Right lung (tissue), 2 donors: ENCODE measurements at regions not wholly inside any gene's neighbourhood (a gene's known extent, or its start where the extent isn't known, plus 50 kb on each side); places are given as distances from the start of the nearest gene placed in this dataset.
"Not testable (repeated sequence)": the region's sequence is repeated elsewhere in the genome, so short reads cannot be mapped to it uniquely, and the experiment has no call there.

ENCODE experiments used
- DNase-seq, 2 donors: peaks; one replicate each; pipeline ENCODE4 v3.0.0-alpha.2; 2013

DNA sequence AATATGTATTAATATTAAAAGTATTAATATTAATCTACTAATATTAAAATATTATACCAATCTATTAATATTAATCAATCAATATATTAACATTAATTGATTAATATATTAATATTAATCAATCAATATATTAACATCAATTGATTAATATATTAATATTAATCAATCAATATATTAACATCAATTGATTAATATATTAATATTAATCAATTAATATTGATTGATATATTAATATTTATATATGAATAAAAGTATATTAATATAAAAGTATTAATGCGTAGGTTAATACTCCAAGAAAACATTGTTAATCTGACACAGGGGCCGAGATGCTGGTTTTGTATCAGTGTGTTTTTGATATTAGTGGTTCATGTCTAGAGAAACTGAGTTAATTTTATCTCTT, 1430.1 kb upstream of the SEL1L start:
- DNase-seq = no peak

DNA sequence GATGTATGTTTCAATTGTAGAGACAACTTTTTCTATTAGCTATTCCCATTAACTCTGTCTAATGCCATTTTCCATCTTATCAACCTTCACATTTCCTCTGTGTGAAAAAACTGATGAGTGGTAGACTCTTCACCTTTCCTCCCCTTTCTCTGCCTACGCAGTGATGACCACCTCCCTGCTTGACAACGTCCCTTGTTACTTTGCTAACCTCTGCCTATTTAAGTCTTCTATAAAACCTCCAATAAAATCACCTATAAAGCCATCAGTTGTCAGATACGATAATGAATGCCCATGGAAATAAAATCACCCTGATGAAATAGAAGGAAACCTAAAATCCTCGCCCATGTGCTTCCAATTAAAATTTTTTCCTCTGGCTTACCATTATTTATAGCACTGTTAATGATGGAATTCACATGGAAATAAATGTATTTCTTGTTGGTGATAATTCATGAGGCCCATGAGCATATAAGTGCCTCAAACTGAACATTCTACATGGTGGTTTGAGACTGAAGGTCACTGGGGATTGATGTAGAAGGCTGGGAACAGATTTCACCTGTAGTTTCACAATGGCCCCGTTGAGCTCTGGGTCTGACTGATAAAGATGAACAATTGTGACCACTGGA, 1454.0 kb upstream of the SEL1L start:
- DNase-seq = no peak

DNA sequence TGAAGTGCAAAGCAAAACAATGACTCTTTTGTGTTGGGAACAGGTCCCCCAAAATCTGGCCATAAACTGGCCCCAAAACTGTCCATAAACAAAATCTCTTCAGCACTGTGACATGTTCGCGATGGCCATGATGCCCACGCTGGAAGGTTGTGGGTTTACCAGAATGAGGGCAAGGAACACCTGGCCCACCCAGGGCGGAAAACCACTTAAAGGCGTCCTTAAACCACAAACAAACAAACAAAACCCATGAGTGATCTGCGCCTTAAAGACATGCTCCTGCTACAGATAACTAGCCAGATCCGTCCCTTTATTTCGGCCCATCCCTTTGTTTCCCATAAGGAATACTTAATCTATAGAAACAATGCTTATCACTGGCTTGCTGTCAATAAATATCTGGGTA, 1460.9 kb upstream of the SEL1L start:
- DNase-seq = not testable (repeated sequence)

DNA sequence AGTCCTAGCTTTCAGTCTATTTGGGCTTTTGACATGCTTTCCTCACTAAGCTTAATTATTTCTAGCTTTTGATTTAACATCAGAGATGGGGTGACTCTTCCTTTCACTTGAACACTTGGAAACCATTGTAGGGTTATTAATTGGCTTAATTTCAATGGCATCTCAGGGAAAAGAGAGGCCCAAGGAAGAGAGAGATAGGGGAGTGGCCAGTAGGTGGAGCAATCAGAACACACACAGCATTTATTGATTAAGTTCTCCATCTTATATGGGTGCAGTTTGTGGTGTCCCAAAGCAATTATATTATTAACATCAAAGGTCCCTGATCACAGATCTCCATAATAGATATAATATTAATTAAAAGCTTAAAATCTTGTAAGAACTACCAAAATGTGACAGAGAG, 1466.1 kb upstream of the SEL1L start:
- DNase-seq = no peak

DNA sequence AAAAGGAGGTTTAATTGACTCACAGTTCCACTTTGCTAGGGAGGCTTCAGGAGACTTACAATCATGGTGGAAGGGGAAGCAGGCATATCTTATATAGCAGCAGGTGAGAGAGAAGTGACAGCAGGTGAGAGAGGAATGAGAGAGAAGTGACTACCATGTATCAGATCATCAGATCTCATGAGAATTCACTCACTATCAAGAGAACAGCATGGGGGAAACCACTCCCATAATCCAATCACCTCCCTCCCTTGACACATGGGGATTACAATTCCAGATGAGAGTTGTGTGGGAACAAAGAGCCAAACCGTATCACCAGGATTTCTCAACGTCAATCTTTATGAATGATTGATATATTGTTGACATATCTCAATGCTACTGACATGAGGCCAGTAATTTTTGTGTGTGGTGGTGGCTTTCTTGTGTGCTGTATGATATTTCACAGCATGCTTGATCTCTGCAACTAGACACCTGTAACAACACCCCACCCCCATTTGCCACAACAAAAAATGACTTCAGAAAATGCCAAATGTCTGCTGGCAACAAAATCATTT, 1470.9 kb upstream of the SEL1L start:
- DNase-seq = no peak

DNA sequence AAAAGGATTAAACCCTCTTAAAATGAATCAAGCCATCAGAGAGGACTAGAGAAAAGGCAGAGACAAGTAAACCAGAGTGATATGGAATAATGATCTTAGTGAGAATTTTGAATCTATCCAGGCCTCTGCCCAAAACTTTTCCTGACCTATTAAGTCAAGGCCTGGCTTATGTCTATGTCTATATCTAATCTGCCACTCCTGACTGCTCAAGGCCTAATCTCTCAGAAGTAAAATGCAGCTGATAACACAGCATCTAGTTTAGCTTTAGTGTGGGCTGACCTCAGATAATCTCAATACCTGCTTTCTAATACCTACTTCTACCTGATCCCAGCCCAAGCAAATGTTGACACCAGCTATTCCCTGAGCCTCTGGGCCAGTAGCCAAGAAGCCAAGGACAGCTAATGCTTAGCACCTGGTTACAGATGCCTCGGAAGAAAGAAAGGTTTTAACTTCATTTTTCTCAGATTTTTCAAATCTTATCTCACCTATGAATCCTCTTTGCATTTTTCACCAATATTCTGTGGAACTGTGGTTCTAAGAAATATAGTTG, 1472.5 kb upstream of the SEL1L start:
- no peak for DNase-seq

DNA sequence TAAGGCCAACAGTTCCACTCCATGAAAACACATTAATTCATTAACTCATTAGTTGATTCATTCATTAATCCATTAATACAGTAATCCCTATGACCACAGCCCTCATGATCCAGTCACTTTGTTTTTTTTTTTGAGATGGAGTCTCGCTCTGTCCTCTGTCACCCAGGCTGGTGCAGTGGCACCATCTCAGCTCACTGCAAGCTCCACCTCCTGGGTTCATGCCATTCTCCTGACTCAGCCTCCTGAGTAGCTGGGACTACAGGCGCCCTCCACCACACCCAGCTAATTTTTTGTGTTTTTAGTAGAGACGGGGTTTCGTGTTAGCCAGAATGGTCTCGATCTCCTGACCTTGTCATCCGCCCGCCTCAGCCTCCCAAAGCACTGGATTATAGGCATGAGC, 1473.4 kb upstream of the SEL1L start:
- DNase-seq = not testable (repeated sequence)

DNA sequence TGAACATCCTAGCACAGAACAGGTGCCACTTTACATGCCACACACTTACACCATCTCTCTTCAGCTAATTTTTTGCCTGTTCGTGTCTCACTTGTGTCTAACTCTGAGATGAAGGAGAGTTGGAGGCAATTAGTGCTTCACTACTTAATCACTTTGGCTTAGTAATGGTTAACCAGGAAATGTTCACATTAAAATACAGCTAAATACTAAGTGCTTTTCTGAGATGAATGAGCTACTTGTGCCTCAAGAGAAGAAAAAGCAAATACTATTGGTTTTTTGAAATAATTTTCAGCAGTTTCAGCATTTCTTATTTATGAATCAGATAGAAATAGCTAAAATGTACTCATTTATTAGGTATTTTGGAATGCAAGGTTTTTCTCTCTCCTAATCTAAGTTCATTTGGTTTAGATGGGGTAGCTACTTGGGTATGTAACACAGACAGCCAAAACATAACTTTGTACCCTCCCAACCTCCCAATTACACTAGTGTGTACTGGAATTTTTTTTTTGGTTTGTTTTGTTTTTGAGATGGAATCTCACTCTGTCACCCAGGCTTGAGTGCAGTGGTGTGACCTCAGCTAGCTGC, 1474.1 kb upstream of the SEL1L start:
- DNase-seq = peak in 1 of 2 donors; percentile 5

DNA sequence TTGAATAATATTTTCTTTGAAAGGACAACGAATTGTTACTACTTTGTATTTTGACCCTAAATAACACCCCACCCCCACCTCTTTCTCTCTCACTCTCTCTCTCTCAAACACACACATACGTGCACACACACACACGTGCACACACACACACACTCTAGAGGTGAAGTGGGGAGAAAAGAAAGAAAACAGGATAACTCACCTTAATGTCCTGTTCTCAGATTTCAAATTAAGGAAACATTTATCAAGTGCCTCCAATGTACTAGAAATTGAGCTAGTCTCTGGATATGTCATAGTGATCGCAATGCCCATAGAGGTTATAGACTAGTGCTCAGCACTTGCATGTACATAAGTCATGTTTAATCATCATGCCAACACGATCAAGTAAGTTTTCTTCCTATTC, 1483.6 kb upstream of the SEL1L start:
- DNase-seq = no peak

DNA sequence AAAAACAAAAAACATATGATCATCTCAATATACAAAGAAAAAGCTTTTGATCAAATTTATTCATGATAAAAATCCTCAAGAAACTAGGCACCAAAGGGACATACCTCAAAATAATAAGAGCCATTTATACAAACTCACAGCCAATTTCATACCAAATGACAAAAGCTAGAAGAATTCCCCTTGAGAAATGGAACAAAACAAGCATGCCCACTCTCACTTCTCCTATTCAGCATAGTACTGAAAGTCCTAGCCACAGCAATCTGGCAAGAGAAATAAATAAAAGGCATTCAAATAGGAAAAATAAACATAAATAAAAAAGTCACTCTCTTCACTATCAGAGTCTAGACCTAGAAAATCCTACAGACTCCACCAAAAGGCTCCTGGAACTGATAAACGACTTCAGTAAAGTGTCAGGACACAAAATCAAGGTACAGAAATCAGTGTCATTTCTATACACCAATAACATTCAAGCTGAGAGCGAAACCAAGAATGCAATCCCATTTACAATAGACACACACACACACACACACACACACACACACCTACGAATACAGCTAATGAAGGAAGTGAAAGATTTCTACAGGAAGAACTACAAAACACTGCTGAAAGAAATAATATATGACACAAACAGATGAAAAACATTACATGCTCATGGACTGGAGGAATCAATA, 1486.2 kb upstream of the SEL1L start:
- no peak for DNase-seq

DNA sequence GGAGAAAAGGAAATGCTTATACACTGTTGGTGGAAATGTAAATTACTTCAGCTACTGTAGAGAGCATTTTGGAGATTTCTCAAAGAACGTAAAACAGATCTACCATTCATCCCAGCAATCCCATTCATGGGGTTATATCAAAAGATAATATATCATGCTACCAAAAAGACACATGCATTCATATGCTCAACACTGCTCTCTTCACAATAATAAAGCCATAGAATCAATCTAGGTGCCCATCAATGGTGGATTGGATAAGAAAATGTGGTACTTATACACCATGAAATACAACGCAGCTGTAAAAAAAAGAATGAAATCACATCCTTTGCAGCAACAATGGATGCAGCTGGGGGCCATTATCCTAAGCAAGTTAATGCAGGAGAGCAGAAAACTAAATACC, 1487.7 kb upstream of the SEL1L start:
- DNase-seq = no peak

DNA sequence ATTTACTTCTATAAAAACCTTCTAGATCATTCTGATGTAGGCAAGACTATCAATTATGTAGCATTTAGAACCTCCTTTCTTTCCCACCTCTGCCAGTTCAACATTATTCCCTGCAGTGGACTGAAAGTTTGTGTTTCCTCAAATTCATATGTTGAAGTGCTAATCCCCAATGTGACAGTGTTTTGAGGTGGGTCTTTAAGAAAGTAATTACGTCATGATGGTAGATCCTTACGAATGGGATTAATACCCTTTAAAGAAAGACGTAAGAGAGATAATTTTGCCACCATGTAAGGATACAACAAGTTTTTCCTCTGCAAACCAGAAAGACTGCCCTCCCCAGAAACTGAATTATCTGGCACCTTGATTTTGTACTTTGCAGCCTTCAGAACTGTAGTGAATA, 1489.7 kb upstream of the SEL1L start:
- DNase-seq = no peak

DNA sequence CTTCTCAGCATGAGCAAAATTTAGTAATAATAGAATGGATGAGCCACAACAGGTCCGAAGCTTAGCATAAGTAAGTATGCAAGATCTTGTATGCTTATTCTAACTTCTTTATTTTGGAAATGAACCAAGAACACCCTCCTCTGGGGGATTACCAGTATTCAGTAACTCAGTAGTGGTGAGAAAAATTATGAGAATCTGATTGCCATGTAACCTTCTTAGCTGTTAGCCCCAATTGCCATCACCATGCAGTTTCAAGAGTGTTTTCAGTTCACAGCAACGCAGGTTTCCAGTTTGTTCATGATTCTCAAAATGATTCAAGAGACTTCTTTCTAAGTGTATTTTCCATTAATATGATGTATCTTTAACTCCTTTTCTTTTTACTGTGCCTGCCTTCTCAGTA, 1507.6 kb upstream of the SEL1L start:
- no peak for DNase-seq

DNA sequence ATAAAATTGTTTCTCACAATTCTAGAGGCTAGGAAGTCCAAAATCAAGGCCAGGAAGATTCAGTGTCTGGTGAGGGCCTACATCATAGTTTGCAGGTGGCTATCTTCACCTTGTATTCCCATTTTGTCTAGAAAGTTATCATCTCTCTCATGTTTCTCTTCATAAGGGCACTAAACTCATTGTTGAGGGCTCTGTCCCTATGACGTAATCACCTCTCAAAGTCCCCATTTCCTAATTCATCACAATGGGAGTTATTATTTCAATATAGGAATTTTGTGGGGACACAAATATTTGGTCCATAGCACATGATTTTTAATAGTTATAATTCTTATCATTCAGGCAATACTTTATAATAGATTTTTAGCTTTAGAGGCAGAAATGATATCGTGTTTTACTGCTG, 1509.2 kb upstream of the SEL1L start:
- DNase-seq = no peak

DNA sequence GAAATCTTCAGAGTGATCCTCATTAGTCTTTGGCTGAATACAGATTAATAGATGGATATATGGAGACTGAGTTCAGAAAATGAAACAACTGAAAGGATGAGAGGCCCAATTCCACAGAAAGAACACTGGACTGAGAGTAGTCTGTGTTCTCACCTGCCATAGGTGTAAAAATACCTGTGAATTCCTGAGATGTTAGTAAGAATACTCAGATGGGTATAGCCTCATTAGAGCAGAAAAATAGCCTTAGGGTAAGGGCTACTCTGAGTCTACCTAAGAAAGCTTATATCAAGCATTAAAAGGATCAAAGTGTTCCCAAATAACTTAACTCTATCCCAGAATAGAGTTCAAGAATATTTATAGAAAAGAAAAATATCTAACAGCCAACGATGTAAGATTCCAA, 1510.3 kb upstream of the SEL1L start:
- DNase-seq = no peak

DNA sequence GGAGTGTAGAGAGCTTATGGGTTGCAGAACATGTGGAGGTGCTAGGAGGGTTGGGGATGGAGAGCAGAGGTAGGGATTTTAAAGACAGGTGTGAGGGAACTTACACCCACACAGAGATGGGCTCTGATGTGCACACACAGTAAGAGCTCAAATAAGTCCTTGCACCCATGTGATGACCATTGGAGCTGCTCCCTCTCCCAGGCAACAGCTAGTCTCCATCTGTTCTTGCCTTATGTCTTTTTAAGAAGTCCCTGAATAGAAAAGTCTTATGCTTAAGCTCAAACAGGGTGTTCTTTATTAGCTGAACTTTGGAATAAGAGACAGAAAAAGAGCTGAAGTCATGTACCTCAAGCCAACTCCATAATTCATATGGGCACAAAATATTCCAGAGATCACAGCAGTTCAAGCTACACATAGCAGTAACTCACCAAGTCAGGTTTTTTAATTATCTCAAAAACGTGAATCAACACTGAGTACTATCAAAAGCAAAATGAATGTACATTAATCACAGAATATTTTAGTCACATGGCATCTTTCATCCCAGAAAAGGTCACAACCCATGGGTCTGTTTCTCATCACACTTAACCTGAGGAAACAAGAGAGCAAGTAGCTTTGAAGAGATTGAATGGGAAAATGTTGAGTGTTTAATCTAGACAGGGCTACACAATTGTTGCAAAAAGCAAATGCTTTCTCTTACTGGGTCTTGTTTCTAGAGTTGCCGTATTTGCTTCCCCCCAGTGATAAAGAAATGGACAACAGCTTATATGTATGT, 1513.6 kb upstream of the SEL1L start:
- DNase-seq = no peak

DNA sequence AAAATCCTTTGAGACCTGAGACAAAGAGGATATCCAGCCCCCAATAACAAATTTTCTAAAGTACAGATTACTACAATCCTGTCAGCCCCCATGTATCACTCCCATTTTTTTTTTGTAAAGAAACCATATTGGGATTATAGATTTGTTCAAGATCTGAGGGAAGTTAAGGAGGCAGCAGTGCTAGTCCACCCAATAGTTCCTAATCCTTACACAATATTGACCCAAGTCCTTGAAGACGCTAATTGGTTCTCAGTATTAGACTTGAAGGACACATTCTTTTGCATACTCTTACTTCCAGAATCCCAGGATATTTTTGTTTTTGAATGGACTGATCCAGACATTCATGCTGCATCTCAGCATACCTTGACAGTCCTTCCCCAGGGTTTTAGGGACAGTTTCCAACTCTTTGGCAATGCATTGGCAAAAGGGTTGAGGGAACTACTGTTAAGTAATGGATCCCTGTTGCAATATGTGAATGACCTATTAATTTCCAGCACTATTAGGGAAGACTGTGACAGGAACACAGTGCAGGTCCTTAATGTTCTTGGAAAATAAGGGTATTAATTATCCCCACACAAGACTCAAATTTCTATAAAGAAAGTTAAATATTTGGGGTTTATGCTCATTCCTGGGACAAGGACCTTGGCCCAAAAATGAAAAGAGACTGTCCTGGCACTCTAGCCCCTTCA, 1519.5 kb upstream of the SEL1L start:
- DNase-seq = no peak

DNA sequence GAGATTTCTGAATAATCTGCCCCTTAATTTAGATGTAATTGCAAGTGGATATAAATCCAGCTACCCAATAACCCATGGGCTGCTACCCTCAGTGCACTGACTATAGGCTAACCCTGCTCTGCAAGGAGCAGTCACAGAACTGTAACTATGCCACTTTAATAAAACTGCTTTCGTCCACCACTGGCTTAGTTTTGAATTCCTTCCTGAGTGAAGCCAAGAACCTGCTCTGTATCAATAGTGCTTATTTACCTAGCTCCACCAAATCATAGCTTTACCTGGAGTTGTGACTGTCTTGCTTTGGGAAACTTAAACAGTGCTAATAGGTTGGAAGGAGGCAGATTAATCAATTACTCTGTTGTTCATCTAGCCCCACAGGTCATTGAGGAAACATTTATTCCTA, 1524.4 kb upstream of the SEL1L start:
- no peak for DNase-seq

DNA sequence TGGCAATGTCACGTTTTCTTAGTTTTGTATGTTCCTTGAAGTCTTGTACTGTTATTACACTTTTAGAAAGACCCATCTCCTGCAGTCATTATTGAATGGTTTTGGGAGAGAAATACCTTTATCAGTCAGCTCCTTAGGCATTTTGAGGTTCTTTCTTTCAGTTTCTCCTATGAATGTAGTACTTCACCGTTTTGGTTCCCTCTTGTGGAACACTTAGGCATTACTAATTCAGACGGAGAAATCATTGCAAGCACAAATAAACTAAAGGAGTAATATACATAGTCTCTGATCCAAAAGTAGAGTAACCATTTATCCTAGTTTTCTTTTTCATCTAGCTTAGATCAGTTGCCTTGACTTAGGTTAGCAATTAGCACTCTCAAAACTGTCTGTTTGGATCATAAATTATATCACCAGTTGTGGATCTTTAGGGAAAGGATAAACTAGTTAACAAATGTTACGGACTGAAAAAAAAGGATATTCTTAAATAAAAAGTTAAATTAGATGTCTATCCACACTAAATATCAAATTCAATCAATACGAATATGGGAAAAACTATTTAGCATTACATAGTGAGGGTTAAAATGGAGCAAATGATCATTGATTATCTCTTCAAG, 1538.3 kb upstream of the SEL1L start:
- DNase-seq = no peak

DNA sequence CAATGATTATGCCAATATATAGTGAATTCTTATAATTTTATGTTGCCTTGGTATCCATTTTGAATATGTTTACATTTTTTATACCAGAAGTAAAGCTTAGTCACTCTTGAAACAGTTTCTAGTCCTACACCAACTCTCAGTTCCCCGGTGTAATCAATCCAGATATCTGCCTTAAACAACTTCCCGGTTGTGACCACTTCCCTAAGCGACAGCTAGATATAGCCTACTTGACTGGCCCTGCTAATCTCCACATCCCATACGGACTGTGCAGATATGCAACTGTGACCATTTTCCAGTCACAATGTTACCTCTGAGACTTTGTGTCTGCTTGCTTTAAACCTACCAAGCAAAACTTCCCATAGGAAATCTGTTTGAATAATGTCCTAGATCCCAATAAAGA, 1551.5 kb upstream of the SEL1L start:
- DNase-seq = no peak

DNA sequence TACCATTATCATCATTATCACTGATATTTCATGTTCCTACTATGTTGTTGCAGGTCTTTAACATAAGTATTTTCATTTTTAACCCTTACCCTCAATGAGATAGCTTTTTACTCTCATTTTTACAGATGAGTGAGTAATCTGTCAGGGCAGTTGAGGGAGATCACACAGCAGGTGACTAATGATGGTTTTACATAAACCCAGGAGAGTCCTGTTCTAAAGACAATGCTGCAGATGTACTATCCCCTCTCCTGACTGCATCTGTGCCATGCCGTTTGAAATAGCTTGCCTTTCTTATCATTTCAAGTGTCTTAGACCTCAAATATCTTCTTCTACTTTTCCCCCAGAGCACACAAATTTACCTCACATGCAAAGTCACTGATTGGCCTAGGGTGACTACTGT, 1552.1 kb upstream of the SEL1L start:
- no peak for DNase-seq
